Thyroid gland (tissue), 4 donors: ENCODE measurements at regions not wholly inside any gene's neighbourhood (a gene's known extent, or its start where the extent isn't known, plus 50 kb on each side); places are given as distances from the start of the nearest gene placed in this dataset.

Experiments used
- DNase-seq, 2 donors: peaks; one replicate each; pipeline ENCODE4 v3.0.0-alpha.2; 2019
- H3K27ac ChIP-seq, 3 donors: fragments of 200-600 bp; sonication (generic); 1 replicate in 2 of 3; 2 replicates in 1 of 3; pipeline ENCODE4 v1.5.1; 2016 to 2019; ENCODE audit warnings: mild to moderate bottlenecking in 1 of 3, moderate library complexity in 1 of 3
- H3K27me3 ChIP-seq: fragments of 200-600 bp; sonication (generic); one replicate; pipeline ENCODE4 v1.5.1; 2019
- H3K36me3 ChIP-seq, 2 donors: fragments of 200-600 bp; sonication (generic); one replicate each; pipeline ENCODE4 v1.5.1; 2016 to 2019
- H3K4me1 ChIP-seq, 2 donors: fragments of 200-600 bp; sonication (generic); one replicate each; pipeline ENCODE4 v1.5.1; 2017 to 2019
- H3K4me3 ChIP-seq, 3 donors: fragments of 200-600 bp; sonication (generic); replicated peaks in 1 of 3; 1 replicate in 2 of 3; 2 replicates in 1 of 3; pipeline ENCODE4 v1.5.1; 2016; ENCODE audit warnings: mild to moderate bottlenecking in 1 of 3
- H3K9me3 ChIP-seq: fragments of 200-600 bp; sonication (generic); one replicate; pipeline ENCODE4 v1.5.1; 2017
- CTCF ChIP-seq, 6 experiments: fragments of 200-600 bp in 3 of 6; fragments of 450-650 bp in 3 of 6; sonication (generic) in 3 of 6; IDR thresholded peaks; one replicate each; pipeline ENCODE4 v1.5.1; 2016 to 2019; ENCODE audit warnings: antibody characterized with exemption in 6 of 6, mild to moderate bottlenecking in 2 of 6, inconsistent platforms in 1 of 6, moderate library complexity in 1 of 6
- POLR2A ChIP-seq, 2 donors: fragments of 450-650 bp; IDR thresholded peaks; one replicate each; pipeline ENCODE4 v1.6.1; 2017; ENCODE audit warnings: antibody characterized with exemption in 2 of 2, mild to moderate bottlenecking in 2 of 2, moderate library complexity in 1 of 2
- WGBS, 2 donors: methylation state at CpG; one replicate each; pipeline ENCODE4 v1.1.5; 2017; 5-methylcytosine and 5-hydroxymethylcytosine counted together
- intact Hi-C: fragments of 100-400 bp; cut with DNase I; formaldehyde crosslinking; loops from one replicate; pipeline ENCODE4 v1.15.1; 2023

- no peak overlapping the region for H3K27ac ChIP-seq
- intact Hi-C loops: no loop called here
- no peaks in the 10 kb centered on the region for H3K9me3 ChIP-seq
- no peaks in the 10 kb centered on the region for H3K27me3 ChIP-seq
- TF ChIP-seq POLR2A (IDR thresholded peaks at IDR 0.05): no peak
- no peak for TF ChIP-seq CTCF (IDR thresholded peaks at IDR 0.05)
- no peaks in the 10 kb centered on the region for H3K4me1 ChIP-seq
- H3K36me3 ChIP-seq: no peaks in the 10 kb centered on the region
- DNase-seq: no peak
- no peak overlapping the region for H3K4me3 ChIP-seq
These were observed 300.4 kb downstream of the IRX2 start for GRCh38 chr5:2451100-2451499.

GRCh38 chr5:2442496-2443354 lies 308.8 kb downstream of the IRX2 start:
- intact Hi-C loops: no loop called here
- no peak for DNase-seq
- TF ChIP-seq CTCF (IDR thresholded peaks at IDR 0.05) (no peak), POLR2A (IDR thresholded peaks at IDR 0.05) (no peak)
- Histone ChIP-seq H3K27me3 (no peaks in the 10 kb centered on the region), H3K4me3 (no peak overlapping the region), H3K9me3 (no peaks in the 10 kb centered on the region), H3K27ac (no peak overlapping the region), H3K4me1 (no peaks in the 10 kb centered on the region), H3K36me3 (no peaks in the 10 kb centered on the region)
- 79 to 83% methylated on average over 18 to 27 of the region's 31 CpGs for WGBS, 2 donors

GRCh38 chr5:2441495-2442180 lies 309.8 kb downstream of the IRX2 start:
- DNase-seq: no peak
- no peaks in the 10 kb centered on the region for H3K9me3 ChIP-seq
- 66 to 70% methylated on average over 14 of the region's 14 CpGs for WGBS, 2 donors
- no peaks in the 10 kb centered on the region for H3K36me3 ChIP-seq
- no peak overlapping the region for H3K27ac ChIP-seq
- H3K4me1 ChIP-seq: no peaks in the 10 kb centered on the region
- H3K4me3 ChIP-seq: no peak overlapping the region
- TF ChIP-seq POLR2A (IDR thresholded peaks at IDR 0.05) (no peak), CTCF (IDR thresholded peaks at IDR 0.05) (no peak)
- intact Hi-C loops: no loop called here
- no peaks in the 10 kb centered on the region for H3K27me3 ChIP-seq

- 91 to 94% methylated on average over 3 of the region's 3 CpGs for WGBS, 2 donors
- Histone ChIP-seq H3K36me3 (no peaks in the 10 kb centered on the region), H3K4me1 (no peaks in the 10 kb centered on the region), H3K27ac (no peak overlapping the region), H3K4me3 (no peak overlapping the region), H3K27me3 (no peaks in the 10 kb centered on the region), H3K9me3 (no peaks in the 10 kb centered on the region)
- intact Hi-C loops: no loop called here
- DNase-seq: no peak
- TF ChIP-seq POLR2A (IDR thresholded peaks at IDR 0.05): no peak
- no peak for TF ChIP-seq CTCF (IDR thresholded peaks at IDR 0.05)
These were observed 311.9 kb downstream of the IRX2 start for GRCh38 chr5:2439608-2440007.

GRCh38 chr5:2433086-2433485 lies 318.4 kb downstream of the IRX2 start:
- H3K4me1 ChIP-seq: no peaks in the 10 kb centered on the region
- 73 to 76% methylated on average over 6 of the region's 6 CpGs for WGBS, 2 donors

More at GRCh38 chr5:2433086-2433485, 318.4 kb downstream of the IRX2 start:
- H3K36me3 ChIP-seq: no peaks in the 10 kb centered on the region
- H3K27ac ChIP-seq: no peak overlapping the region
- no peak overlapping the region for H3K4me3 ChIP-seq
- no peaks in the 10 kb centered on the region for H3K27me3 ChIP-seq
- intact Hi-C loops: no loop called here
- TF ChIP-seq CTCF (IDR thresholded peaks at IDR 0.05) (no peak), POLR2A (IDR thresholded peaks at IDR 0.05) (no peak)
- H3K9me3 ChIP-seq: no peaks in the 10 kb centered on the region
- no peak for DNase-seq
